ENCODE measurements at regions not wholly inside any gene's neighbourhood (a gene's known extent, or its start where the extent isn't known, plus 50 kb on each side); places are given as distances from the start of the nearest gene placed in this dataset.

GRCh38 chr13:76474356-76474755 is 411.8 kb downstream of the KCTD12 start:
- Histone ChIP-seq H3K4me1 (replicated peaks in 1 of 4; ENCODE audit: control insufficient read depth in 3 of 4, insufficient read depth in 4 of 4, low read length in 3 of 4) (no peaks in the 10 kb centered on the region), H3K4me3 (ENCODE audit: extremely low read depth in 1 of 4, insufficient read depth in 2 of 4, low read depth in 3 of 4, low read length in 4 of 4) (no peak overlapping the region), H2BK5ac (ENCODE audit: low read depth, low read length) (no peak overlapping the region), H2AK5ac (ENCODE audit: low read depth, low read length) (no peak overlapping the region), H2BK20ac (ENCODE audit: low read length) (no peak overlapping the region), H3K9ac (replicated peaks in 1 of 4; ENCODE audit: extremely low read depth in 1 of 4, low read depth in 3 of 4, low read length in 3 of 4) (no peak overlapping the region), H4K8ac (ENCODE audit: extremely low read depth, insufficient read depth, low read length) (no peak overlapping the region), H2AFZ (ENCODE audit: low read length) (no peak overlapping the region), H2BK12ac (ENCODE audit: low read depth, low read length) (no peak overlapping the region), H2BK15ac (ENCODE audit: low read length) (no peak overlapping the region), H3K36me3 (ENCODE audit: control insufficient read depth in 2 of 4, insufficient read depth in 4 of 4, low read length in 3 of 4) (no peaks in the 10 kb centered on the region), H3K27me3 (replicated peaks in 1 of 4; ENCODE audit: control insufficient read depth in 3 of 4, extremely low read depth in 1 of 4, insufficient read depth in 3 of 4, low read length in 3 of 4) (no peaks in the 10 kb centered on the region), H3K23ac (ENCODE audit: insufficient read length) (no peak overlapping the region), H4K20me1 (replicated peaks in 1 of 2; ENCODE audit: control insufficient read depth in 1 of 2, insufficient read depth in 2 of 2, low read length in 2 of 2) (no peaks in the 10 kb centered on the region), H3K79me1 (ENCODE audit: low read depth, low read length) (no peaks in the 10 kb centered on the region), H3K23me2 (ENCODE audit: low read depth, low read length) (no peaks in the 10 kb centered on the region), H3K14ac (ENCODE audit: insufficient read length) (no peak overlapping the region), H3K79me2 (ENCODE audit: control insufficient read depth in 1 of 2, insufficient read depth in 2 of 2, low read length in 2 of 2) (no peaks in the 10 kb centered on the region), H3K18ac (ENCODE audit: extremely low read depth, low read length) (no peak overlapping the region), H3K56ac (replicated peaks; ENCODE audit: insufficient read length, low read depth, low read length) (no peak overlapping the region), H2BK120ac (replicated peaks; ENCODE audit: low read depth, low read length) (no peak overlapping the region), H4K91ac (replicated peaks; ENCODE audit: insufficient read length, low read length) (no peak overlapping the region), H4K5ac (ENCODE audit: insufficient read length, low read depth, low read length) (no peak overlapping the region), H3K9me3 (ENCODE audit: insufficient read depth in 2 of 2, low read depth in 1 of 2, low read length in 1 of 2) (no peaks in the 10 kb centered on the region), H3K4me2 (ENCODE audit: insufficient read depth in 1 of 2, low read depth in 2 of 2, low read length in 2 of 2) (no peak overlapping the region), H3K4ac (replicated peaks; ENCODE audit: insufficient read length, low read depth, low read length) (no peak overlapping the region), H3K27ac (ENCODE audit: low read depth, low read length) (no peak overlapping the region)
- TF ChIP-seq SP1 (IDR thresholded peaks at IDR 0.05; ENCODE audit: low read depth, low read length), result no peak
- no peak for TF ChIP-seq YY1 (IDR thresholded peaks at IDR 0.05; ENCODE audit: low read depth, low read length)
- TF ChIP-seq JUND (IDR thresholded peaks at IDR 0.05; ENCODE audit: low read length), result no peak
- TF ChIP-seq EP300 (IDR thresholded peaks at IDR 0.05; ENCODE audit: borderline replicate concordance in 1 of 2, low read depth in 2 of 2, low read length in 2 of 2), result no peak
- no peak for TF ChIP-seq GTF2F1 (IDR thresholded peaks at IDR 0.05; ENCODE audit: borderline replicate concordance, low read depth, low read length)
- no peak for TF ChIP-seq CTBP2 (IDR thresholded peaks at IDR 0.05; ENCODE audit: borderline replicate concordance, insufficient read depth, insufficient read length, low read length)
- TF ChIP-seq KDM5A (IDR thresholded peaks at IDR 0.05; ENCODE audit: low read length), result no peak
- POLR2A ChIA-PET (ENCODE audit: partially characterized antibody), result no interaction called here
- DNase-seq (ENCODE audit: low read depth in 1 of 2, low spot score in 2 of 2) (no peak), FAIRE-seq (no peak)
- 100% methylated on average over 1 of the region's 1 CpG; no CpG with 5 or more reads in 1 of the 2 experiments for WGBS, 2 experiments (ENCODE audit: extremely low coverage in 1 of 2, insufficient coverage in 1 of 2, insufficient read length in 1 of 2, insufficient replicate concordance in 2 of 2, low coverage in 1 of 2, low lambda C conversion rate in 2 of 2, missing lambda C conversion rate in 1 of 2)
- CTCF ChIA-PET (ENCODE audit: partially characterized antibody), result interaction anchor here (0.6 to 6.8 kb wide), 16 partner anchors 10 to 786 kb away, joined by 3 to 46 read pairs (median 4); no protein-coding TSS in a partner anchor

All from H1 (cell line).